Ovary (tissue), 3 donors: ENCODE measurements at regions not wholly inside any gene's neighbourhood (a gene's known extent, or its start where the extent isn't known, plus 50 kb on each side); places are given as distances from the start of the nearest gene placed in this dataset.

Experiments
- EP300 ChIP-seq: sonication (generic); formaldehyde crosslinking; IDR thresholded peaks from one replicate; pipeline ENCODE4 v1.6.1; 2017; ENCODE audit warnings: antibody characterized with exemption
- POLR2A ChIP-seq: fragments of 450-650 bp; IDR thresholded peaks from one replicate; pipeline ENCODE4 v1.6.1; 2017; ENCODE audit warnings: antibody characterized with exemption, mild to moderate bottlenecking, moderate library complexity
- TF ChIP-seq, protein P1 (sequence below), 3 donors: fragments of 450-650 bp in 2 of 3; fragments of 200-600 bp in 1 of 3; IDR thresholded peaks; one replicate each; pipeline versions ENCODE4 v1.5.1 to v1.8.0; 2016 to 2022; ENCODE audit warnings: antibody characterized with exemption in 3 of 3, mild to moderate bottlenecking in 1 of 3
- donor health status: DM: no; HTN: no; CAD: no.

DNA sequence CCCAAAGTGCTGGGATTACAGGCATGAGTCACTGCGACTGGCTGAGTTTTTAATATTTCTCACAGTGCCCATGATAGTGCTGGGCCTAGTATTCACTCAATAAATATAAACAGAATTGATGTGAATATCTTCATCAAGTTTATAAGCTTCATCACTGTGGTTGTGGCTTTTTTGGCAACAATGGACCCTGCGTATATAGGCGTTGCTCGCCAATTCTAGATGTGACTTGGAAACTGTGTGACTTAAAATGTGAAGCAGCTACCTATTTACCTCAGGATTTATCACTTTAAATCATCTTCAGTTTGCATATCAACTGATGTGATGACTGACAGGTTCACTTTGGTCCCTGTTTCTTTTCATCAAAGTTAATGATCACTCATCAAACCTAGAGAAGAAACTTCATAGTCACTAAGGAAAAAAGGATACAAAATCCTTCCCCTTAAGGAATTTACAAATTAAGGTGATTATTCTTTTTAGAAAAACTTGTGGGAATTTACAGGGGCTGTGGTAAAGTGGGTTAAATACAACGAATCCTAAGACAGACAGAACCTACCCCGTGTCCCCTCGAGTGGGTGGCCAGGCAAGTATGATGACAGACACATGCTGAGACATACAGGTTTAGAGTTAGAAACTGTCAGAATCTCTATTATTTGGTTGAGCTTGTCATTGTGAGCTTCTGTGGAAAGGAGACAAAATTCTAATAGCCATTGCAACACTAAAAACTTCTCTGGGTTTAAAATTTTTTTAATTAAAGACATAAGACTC, 101.3 kb downstream of the AKAP11 start:
- TF ChIP-seq, protein P1, sequence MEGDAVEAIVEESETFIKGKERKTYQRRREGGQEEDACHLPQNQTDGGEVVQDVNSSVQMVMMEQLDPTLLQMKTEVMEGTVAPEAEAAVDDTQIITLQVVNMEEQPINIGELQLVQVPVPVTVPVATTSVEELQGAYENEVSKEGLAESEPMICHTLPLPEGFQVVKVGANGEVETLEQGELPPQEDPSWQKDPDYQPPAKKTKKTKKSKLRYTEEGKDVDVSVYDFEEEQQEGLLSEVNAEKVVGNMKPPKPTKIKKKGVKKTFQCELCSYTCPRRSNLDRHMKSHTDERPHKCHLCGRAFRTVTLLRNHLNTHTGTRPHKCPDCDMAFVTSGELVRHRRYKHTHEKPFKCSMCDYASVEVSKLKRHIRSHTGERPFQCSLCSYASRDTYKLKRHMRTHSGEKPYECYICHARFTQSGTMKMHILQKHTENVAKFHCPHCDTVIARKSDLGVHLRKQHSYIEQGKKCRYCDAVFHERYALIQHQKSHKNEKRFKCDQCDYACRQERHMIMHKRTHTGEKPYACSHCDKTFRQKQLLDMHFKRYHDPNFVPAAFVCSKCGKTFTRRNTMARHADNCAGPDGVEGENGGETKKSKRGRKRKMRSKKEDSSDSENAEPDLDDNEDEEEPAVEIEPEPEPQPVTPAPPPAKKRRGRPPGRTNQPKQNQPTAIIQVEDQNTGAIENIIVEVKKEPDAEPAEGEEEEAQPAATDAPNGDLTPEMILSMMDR (IDR thresholded peaks at IDR 0.05): no peak
- no peak for TF ChIP-seq POLR2A
- TF ChIP-seq EP300: no peak
